WTC11 (cell line): ENCODE measurements at regions not wholly inside any gene's neighbourhood (a gene's known extent, or its start where the extent isn't known, plus 50 kb on each side); places are given as distances from the start of the nearest gene placed in this dataset.

Experiments
- ATAC-seq: fragments of 200-7000 bp; cut with Tn5 transposase; 2 replicates; pipeline ENCODE4 v1.10.0; 2021; ENCODE audit warnings: mild to moderate bottlenecking, moderate library complexity
- CTCF ChIA-PET: fragments of 300-600 bp; sonication (Branson Sonifier 250); formaldehyde crosslinking; loops from one replicate; lab custom pipeline; 2021; ENCODE audit warnings: antibody characterized with exemption; lab: Charles Lee
- POLR2A ChIA-PET: fragments of 350-600 bp; sonication (Branson Sonifier 250); formaldehyde crosslinking; loops from one replicate; lab custom pipeline; 2021; ENCODE audit warnings: antibody characterized with exemption; lab: Charles Lee
- DNase-seq: peaks from one replicate; pipeline ENCODE4 v3.0.0; 2021; ENCODE audit warnings: low spot score
- H3K27ac Mint-ChIP-seq: 2 replicates; pipeline ENCODE4 v1.8.0; 2021; ENCODE audit warnings: mixed read lengths
- H3K27me3 Mint-ChIP-seq: 2 replicates; pipeline ENCODE4 v1.8.0; 2021; ENCODE audit warnings: low read depth, mild to moderate bottlenecking, moderate library complexity, mixed read lengths
- H3K36me3 Mint-ChIP-seq: 2 replicates; pipeline ENCODE4 v1.8.0; 2021; ENCODE audit warnings: mixed read lengths
- H3K4me1 Mint-ChIP-seq: 2 replicates; pipeline ENCODE4 v1.8.0; 2022; ENCODE audit warnings: mixed read lengths
- H3K4me3 Mint-ChIP-seq: 2 replicates; pipeline ENCODE4 v1.8.0; 2021; ENCODE audit warnings: mild to moderate bottlenecking, moderate library complexity, mixed read lengths
- H3K9me3 Mint-ChIP-seq: 2 replicates; pipeline ENCODE4 v1.8.0; 2021; ENCODE audit warnings: mixed read lengths
- ATF1 ChIP-seq: sonication (generic); formaldehyde crosslinking; IDR thresholded peaks from 2 replicates; pipeline ENCODE4 v1.8.1; 2023; ENCODE audit warnings: mild to moderate bottlenecking, moderate library complexity, missing genetic modification reagents
- CBFB ChIP-seq: sonication (generic); formaldehyde crosslinking; IDR thresholded peaks from 2 replicates; pipeline ENCODE4 v1.8.1; 2022; ENCODE audit warnings: mild to moderate bottlenecking, low read depth, missing genetic modification reagents
- CREM ChIP-seq: sonication (generic); formaldehyde crosslinking; IDR thresholded peaks from 2 replicates; pipeline ENCODE4 v1.8.1; 2022; ENCODE audit warnings: mild to moderate bottlenecking, missing genetic modification reagents, moderate library complexity
- E2F5 ChIP-seq: sonication (generic); formaldehyde crosslinking; IDR thresholded peaks from 2 replicates; pipeline ENCODE4 v1.8.1; 2022; ENCODE audit warnings: mild to moderate bottlenecking, moderate library complexity, missing genetic modification reagents
- ETV6 ChIP-seq: sonication (generic); formaldehyde crosslinking; IDR thresholded peaks from 2 replicates; pipeline ENCODE4 v1.8.1; 2022; ENCODE audit warnings: mild to moderate bottlenecking, missing genetic modification reagents
- FOXK1 ChIP-seq: sonication (generic); formaldehyde crosslinking; IDR thresholded peaks from 2 replicates; pipeline ENCODE4 v1.8.0; 2022; ENCODE audit warnings: mild to moderate bottlenecking, moderate library complexity, missing genetic modification reagents
- GTF2I ChIP-seq: fragments of 250-450 bp; sonication (Bioruptor Pico); conservative IDR thresholded peaks from 2 replicates; pipeline ENCODE4 v1.4.0; 2021; ENCODE audit warnings: mild to moderate bottlenecking
- MAX ChIP-seq: sonication (generic); formaldehyde crosslinking; IDR thresholded peaks from 2 replicates; pipeline ENCODE4 v1.8.0; 2022; ENCODE audit warnings: mild to moderate bottlenecking, missing genetic modification reagents
- NR1H2 ChIP-seq: sonication (generic); formaldehyde crosslinking; IDR thresholded peaks from 2 replicates; pipeline ENCODE4 v1.9.0; 2021; ENCODE audit warnings: mild to moderate bottlenecking, moderate library complexity, missing genetic modification reagents
- OVOL2 ChIP-seq: fragments of 250-450 bp; sonication (Bioruptor Pico); IDR thresholded peaks from 2 replicates; pipeline ENCODE4 v1.9.0; 2021; ENCODE audit warnings: mild to moderate bottlenecking, borderline replicate concordance
- TCF7 ChIP-seq: sonication (generic); formaldehyde crosslinking; IDR thresholded peaks from 2 replicates; pipeline ENCODE4 v1.8.0; 2022; ENCODE audit warnings: mild to moderate bottlenecking, low read depth, missing genetic modification reagents, moderate library complexity
- TEAD4 ChIP-seq: sonication (generic); formaldehyde crosslinking; IDR thresholded peaks from 2 replicates; pipeline ENCODE4 v1.8.0; 2022; ENCODE audit warnings: mild to moderate bottlenecking, missing genetic modification reagents
- ZNF121 ChIP-seq: sonication (generic); formaldehyde crosslinking; IDR thresholded peaks from 2 replicates; pipeline ENCODE4 v1.8.0; 2023; ENCODE audit warnings: missing genetic modification reagents
- ZNF219 ChIP-seq: sonication (generic); formaldehyde crosslinking; IDR thresholded peaks from 2 replicates; pipeline ENCODE4 v1.8.0; 2023; ENCODE audit warnings: missing genetic modification reagents, mild to moderate bottlenecking, borderline replicate concordance
- ZNF423 ChIP-seq: fragments of 250-450 bp; sonication (Bioruptor Pico); IDR thresholded peaks from 2 replicates; pipeline ENCODE4 v2.1.2; 2022; ENCODE audit warnings: mild to moderate bottlenecking, moderate library complexity
- ZNF532 ChIP-seq: fragments of 250-450 bp; sonication (Bioruptor Pico); IDR thresholded peaks from 2 replicates; pipeline ENCODE4 v1.9.0; 2021; ENCODE audit warnings: mild to moderate bottlenecking, borderline replicate concordance
- TF ChIP-seq, protein P1 (sequence below): fragments of 250-450 bp; sonication (Bioruptor Pico); IDR thresholded peaks from 2 replicates; pipeline ENCODE4 v1.9.0; 2021; ENCODE audit warnings: mild to moderate bottlenecking
- TF ChIP-seq, protein P2 (sequence below): sonication (generic); formaldehyde crosslinking; IDR thresholded peaks from 2 replicates; pipeline ENCODE4 v1.8.1; 2022; ENCODE audit warnings: mild to moderate bottlenecking, missing genetic modification reagents, moderate library complexity, borderline replicate concordance
- TF ChIP-seq, protein P3 (sequence below): sonication (generic); formaldehyde crosslinking; conservative IDR thresholded peaks from 2 replicates; pipeline ENCODE4 v1.8.1; 2023; ENCODE audit warnings: mild to moderate bottlenecking, low read depth, missing genetic modification reagents, moderate library complexity
- TF ChIP-seq, protein P4 (sequence below): sonication (generic); formaldehyde crosslinking; IDR thresholded peaks from 2 replicates; pipeline ENCODE4 v1.8.1; 2023; ENCODE audit warnings: mild to moderate bottlenecking, moderate library complexity, missing genetic modification reagents
- TF ChIP-seq, protein P5 (sequence below): fragments of 250-450 bp; sonication (Bioruptor Pico); IDR thresholded peaks from 2 replicates; pipeline ENCODE4 v1.8.0; 2021; ENCODE audit warnings: mild to moderate bottlenecking

DNA sequence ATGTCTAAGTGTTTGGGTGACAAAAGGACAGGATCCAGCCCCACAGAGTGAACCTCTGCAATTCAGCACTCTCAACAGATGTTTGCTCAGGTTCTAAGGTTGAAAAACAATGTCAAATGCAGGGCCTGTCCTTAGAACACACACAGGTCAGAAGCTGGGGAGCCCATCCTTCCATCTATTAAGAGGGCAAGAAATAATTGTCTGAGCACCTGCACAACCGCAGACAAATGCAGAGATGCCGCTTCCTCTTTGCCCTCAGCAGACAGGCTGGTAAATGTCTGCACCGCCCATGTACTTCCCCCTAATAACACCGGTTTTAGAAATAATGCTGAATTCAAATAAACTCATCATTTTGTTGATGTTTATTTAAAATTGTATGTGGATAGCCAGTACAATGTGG, 414.5 kb upstream of the ADAMTS16 start:
- H3K9me3 Mint-ChIP-seq, result peaks cover 5% of the 10 kb centered on the region
- no peak overlapping the region for H3K27ac Mint-ChIP-seq
- no peak overlapping the region for H3K4me3 Mint-ChIP-seq
- DNase-seq, result no peak
- CTCF ChIA-PET, result no interaction called here
- no peaks in the 10 kb centered on the region; the same call in 1 of the 2 replicates for H3K27me3 Mint-ChIP-seq
- H3K36me3 Mint-ChIP-seq, result no peaks in the 10 kb centered on the region
- H3K4me1 Mint-ChIP-seq, result no peaks in the 10 kb centered on the region
- ATAC-seq, result no peak
- POLR2A ChIA-PET, result no interaction called here
- TF ChIP-seq TCF7 (CRISPR knock-in tag) (no peak), ZNF423 (CRISPR knock-in tag) (no peak), MAX (CRISPR knock-in tag) (no peak), ZNF219 (CRISPR knock-in tag) (no peak), E2F5 (CRISPR knock-in tag) (no peak), CREM (no peak), FOXK1 (CRISPR knock-in tag) (no peak), GTF2I (no peak), ETV6 (CRISPR knock-in tag) (no peak), TEAD4 (CRISPR knock-in tag) (no peak), NR1H2 (CRISPR knock-in tag) (no peak), ZNF121 (CRISPR knock-in tag) (no peak)
- TF ChIP-seq, protein P1, sequence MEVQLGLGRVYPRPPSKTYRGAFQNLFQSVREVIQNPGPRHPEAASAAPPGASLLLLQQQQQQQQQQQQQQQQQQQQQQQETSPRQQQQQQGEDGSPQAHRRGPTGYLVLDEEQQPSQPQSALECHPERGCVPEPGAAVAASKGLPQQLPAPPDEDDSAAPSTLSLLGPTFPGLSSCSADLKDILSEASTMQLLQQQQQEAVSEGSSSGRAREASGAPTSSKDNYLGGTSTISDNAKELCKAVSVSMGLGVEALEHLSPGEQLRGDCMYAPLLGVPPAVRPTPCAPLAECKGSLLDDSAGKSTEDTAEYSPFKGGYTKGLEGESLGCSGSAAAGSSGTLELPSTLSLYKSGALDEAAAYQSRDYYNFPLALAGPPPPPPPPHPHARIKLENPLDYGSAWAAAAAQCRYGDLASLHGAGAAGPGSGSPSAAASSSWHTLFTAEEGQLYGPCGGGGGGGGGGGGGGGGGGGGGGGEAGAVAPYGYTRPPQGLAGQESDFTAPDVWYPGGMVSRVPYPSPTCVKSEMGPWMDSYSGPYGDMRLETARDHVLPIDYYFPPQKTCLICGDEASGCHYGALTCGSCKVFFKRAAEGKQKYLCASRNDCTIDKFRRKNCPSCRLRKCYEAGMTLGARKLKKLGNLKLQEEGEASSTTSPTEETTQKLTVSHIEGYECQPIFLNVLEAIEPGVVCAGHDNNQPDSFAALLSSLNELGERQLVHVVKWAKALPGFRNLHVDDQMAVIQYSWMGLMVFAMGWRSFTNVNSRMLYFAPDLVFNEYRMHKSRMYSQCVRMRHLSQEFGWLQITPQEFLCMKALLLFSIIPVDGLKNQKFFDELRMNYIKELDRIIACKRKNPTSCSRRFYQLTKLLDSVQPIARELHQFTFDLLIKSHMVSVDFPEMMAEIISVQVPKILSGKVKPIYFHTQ (CRISPR knock-in tag), result no peak
- TF ChIP-seq, protein P2, sequence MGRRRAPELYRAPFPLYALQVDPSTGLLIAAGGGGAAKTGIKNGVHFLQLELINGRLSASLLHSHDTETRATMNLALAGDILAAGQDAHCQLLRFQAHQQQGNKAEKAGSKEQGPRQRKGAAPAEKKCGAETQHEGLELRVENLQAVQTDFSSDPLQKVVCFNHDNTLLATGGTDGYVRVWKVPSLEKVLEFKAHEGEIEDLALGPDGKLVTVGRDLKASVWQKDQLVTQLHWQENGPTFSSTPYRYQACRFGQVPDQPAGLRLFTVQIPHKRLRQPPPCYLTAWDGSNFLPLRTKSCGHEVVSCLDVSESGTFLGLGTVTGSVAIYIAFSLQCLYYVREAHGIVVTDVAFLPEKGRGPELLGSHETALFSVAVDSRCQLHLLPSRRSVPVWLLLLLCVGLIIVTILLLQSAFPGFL (CRISPR knock-in tag), result no peak

DNA sequence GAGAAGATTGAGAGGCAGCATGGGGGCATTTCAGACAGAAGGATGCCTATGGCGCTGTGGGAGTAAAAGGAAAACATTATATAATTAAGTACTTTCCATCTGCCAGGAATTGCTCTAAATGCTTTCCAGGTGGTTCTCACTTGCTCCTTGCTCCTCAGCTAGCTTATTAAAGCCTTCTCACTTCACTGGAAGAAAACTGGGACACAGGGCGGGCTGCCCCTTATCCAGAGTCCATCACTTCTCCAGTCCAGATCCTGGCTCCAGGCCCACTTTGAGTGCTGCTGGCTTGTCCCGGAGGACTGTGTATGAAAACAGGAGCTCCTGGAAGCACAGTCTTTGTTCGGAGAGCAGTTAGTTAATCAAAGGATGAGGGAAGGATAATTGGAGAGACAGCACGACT, 409.9 kb upstream of the ADAMTS16 start:
- H3K36me3 Mint-ChIP-seq, result no peaks in the 10 kb centered on the region
- CTCF ChIA-PET, result no interaction called here
- ATAC-seq, result no peak
- H3K4me1 Mint-ChIP-seq, result no peaks in the 10 kb centered on the region
- POLR2A ChIA-PET, result no interaction called here
- H3K4me3 Mint-ChIP-seq, result no peak overlapping the region
- no peaks in the 10 kb centered on the region for H3K27me3 Mint-ChIP-seq
- H3K27ac Mint-ChIP-seq, result no peak overlapping the region
- DNase-seq, result no peak
- H3K9me3 Mint-ChIP-seq, result no peaks in the 10 kb centered on the region
- no peak for TF ChIP-seq CBFB (CRISPR knock-in tag)
- TF ChIP-seq OVOL2 (CRISPR knock-in tag), result no peak
- TF ChIP-seq, protein P3, sequence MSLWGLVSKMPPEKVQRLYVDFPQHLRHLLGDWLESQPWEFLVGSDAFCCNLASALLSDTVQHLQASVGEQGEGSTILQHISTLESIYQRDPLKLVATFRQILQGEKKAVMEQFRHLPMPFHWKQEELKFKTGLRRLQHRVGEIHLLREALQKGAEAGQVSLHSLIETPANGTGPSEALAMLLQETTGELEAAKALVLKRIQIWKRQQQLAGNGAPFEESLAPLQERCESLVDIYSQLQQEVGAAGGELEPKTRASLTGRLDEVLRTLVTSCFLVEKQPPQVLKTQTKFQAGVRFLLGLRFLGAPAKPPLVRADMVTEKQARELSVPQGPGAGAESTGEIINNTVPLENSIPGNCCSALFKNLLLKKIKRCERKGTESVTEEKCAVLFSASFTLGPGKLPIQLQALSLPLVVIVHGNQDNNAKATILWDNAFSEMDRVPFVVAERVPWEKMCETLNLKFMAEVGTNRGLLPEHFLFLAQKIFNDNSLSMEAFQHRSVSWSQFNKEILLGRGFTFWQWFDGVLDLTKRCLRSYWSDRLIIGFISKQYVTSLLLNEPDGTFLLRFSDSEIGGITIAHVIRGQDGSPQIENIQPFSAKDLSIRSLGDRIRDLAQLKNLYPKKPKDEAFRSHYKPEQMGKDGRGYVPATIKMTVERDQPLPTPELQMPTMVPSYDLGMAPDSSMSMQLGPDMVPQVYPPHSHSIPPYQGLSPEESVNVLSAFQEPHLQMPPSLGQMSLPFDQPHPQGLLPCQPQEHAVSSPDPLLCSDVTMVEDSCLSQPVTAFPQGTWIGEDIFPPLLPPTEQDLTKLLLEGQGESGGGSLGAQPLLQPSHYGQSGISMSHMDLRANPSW (CRISPR knock-in tag), result no peak
- TF ChIP-seq, protein P4, sequence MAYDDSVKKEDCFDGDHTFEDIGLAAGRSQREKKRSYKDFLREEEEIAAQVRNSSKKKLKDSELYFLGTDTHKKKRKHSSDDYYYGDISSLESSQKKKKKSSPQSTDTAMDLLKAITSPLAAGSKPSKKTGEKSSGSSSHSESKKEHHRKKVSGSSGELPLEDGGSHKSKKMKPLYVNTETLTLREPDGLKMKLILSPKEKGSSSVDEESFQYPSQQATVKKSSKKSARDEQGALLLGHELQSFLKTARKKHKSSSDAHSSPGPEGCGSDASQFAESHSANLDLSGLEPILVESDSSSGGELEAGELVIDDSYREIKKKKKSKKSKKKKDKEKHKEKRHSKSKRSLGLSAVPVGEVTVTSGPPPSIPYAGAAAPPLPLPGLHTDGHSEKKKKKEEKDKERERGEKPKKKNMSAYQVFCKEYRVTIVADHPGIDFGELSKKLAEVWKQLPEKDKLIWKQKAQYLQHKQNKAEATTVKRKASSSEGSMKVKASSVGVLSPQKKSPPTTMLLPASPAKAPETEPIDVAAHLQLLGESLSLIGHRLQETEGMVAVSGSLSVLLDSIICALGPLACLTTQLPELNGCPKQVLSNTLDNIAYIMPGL (CRISPR knock-in tag), result no peak
- no peak for TF ChIP-seq ZNF532 (CRISPR knock-in tag)
- TF ChIP-seq, protein P5, sequence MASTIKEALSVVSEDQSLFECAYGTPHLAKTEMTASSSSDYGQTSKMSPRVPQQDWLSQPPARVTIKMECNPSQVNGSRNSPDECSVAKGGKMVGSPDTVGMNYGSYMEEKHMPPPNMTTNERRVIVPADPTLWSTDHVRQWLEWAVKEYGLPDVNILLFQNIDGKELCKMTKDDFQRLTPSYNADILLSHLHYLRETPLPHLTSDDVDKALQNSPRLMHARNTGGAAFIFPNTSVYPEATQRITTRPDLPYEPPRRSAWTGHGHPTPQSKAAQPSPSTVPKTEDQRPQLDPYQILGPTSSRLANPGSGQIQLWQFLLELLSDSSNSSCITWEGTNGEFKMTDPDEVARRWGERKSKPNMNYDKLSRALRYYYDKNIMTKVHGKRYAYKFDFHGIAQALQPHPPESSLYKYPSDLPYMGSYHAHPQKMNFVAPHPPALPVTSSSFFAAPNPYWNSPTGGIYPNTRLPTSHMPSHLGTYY (CRISPR knock-in tag), result no peak
- TF ChIP-seq ATF1, result no peak
